WERI-Rb-1 (cell line): ENCODE measurements at regions not wholly inside any gene's neighbourhood (a gene's known extent, or its start where the extent isn't known, plus 50 kb on each side); places are given as distances from the start of the nearest gene placed in this dataset.
"Not testable (repeated sequence)": the region's sequence is repeated elsewhere in the genome, so short reads cannot be mapped to it uniquely, and the experiment has no call there.

ENCODE experiments used
- DNase-seq: peaks from one replicate; pipeline ENCODE4 v3.0.0-alpha.2; 2020
- H3K27ac ChIP-seq: fragments of 250-450 bp; sonication (Bioruptor Pico); 2 replicates; pipeline ENCODE4 v1.5.1; 2020; ENCODE audit warnings: mild to moderate bottlenecking, moderate library complexity
- H3K27me3 ChIP-seq: fragments of 250-450 bp; sonication (Bioruptor Pico); 2 replicates; pipeline ENCODE4 v1.5.1; 2021; ENCODE audit warnings: mild to moderate bottlenecking, low read depth, moderate library complexity; ENCODE audit not compliant: insufficient read depth, severe bottlenecking
- H3K36me3 ChIP-seq: fragments of 250-450 bp; sonication (Bioruptor Pico); 2 replicates; pipeline ENCODE4 v1.5.1; 2020; ENCODE audit warnings: mild to moderate bottlenecking, moderate library complexity
- H3K4me3 ChIP-seq: 2 replicates; pipeline ENCODE4 v1.5.1; 2011; ENCODE audit warnings: low read depth, mild to moderate bottlenecking, control low read depth, low read length
- H3K9me3 ChIP-seq: fragments of 250-450 bp; sonication (Bioruptor Pico); 2 replicates; pipeline ENCODE4 v1.5.1; 2021; ENCODE audit warnings: mild to moderate bottlenecking, moderate library complexity; ENCODE audit not compliant: severe bottlenecking
- CTCF ChIP-seq: IDR thresholded peaks from 2 replicates; pipeline ENCODE4 v1.5.1; 2011; ENCODE audit warnings: low read depth, mild to moderate bottlenecking, control low read depth, inconsistent platforms, low read length

DNA sequence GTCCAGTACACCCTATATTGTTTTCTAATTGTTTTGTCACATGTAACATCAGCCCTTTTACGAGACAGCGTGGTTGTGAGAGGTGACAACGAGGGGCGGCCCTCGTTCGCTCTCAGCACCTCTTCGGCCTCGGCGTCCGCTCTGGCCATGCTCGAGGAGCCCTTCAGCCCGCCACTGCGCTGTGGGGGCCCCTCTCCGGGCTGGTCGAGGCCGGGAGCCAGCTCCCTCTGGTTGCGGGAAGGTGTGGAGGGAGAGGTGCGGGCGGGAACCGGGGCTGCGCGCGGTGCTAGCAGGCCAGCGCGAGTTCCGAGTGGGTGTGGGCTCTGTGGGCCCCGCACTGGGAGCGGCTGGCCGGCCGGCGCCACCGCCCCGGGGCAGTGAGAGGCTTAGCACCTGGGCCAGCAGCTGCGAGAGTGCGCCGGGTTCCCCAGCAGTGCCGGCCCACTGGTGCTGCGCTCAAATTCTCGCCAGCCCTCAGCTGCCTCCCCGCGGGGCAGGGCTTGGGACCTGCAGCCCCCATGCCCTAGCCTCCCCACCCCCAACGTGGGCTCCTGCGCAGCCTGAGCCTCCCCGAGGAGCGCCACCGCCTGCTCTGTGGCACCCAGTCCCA lies 145.0 kb downstream of the PSAT1 start:
- H3K27ac ChIP-seq = no peak overlapping the region
- DNase-seq = no peak
- H3K27me3 ChIP-seq = no peaks in the 10 kb centered on the region
- no peak for TF ChIP-seq CTCF
- no peak overlapping the region for H3K4me3 ChIP-seq
- no peaks in the 10 kb centered on the region for H3K9me3 ChIP-seq
- no peaks in the 10 kb centered on the region for H3K36me3 ChIP-seq

- H3K27me3 ChIP-seq, H3K4me3 ChIP-seq, H3K36me3 ChIP-seq, H3K27ac ChIP-seq, H3K9me3 ChIP-seq, DNase-seq: not testable (repeated sequence)
These were observed 145.7 kb downstream of the PSAT1 start for GRCh38 chr9:78442577-78442976.

DNA sequence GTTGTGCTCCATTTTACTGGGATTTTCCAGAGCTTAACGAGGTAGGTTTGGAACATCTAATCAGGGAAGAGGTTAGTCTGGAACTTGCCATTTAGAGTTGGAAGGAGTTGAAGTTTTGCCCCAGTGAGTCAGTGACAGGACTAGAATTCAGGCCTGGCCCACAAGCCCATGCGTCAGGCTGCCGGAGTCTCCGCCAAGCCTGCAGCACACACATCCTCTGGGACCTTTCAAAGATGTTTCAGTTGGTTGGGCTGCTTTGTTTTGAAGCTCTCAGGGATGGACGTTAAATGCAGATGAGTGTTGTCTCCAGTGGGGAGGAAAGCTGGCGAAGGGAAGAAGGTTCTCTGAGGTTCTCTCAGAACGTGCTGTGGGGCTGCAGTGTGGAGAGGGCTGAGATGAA lies 147.0 kb downstream of the PSAT1 start:
- no peaks in the 10 kb centered on the region for H3K27me3 ChIP-seq
- no peak for TF ChIP-seq CTCF
- H3K9me3 ChIP-seq = no peaks in the 10 kb centered on the region
- no peak overlapping the region for H3K27ac ChIP-seq
- no peaks in the 10 kb centered on the region for H3K36me3 ChIP-seq
- no peak overlapping the region for H3K4me3 ChIP-seq
- no peak for DNase-seq

DNA sequence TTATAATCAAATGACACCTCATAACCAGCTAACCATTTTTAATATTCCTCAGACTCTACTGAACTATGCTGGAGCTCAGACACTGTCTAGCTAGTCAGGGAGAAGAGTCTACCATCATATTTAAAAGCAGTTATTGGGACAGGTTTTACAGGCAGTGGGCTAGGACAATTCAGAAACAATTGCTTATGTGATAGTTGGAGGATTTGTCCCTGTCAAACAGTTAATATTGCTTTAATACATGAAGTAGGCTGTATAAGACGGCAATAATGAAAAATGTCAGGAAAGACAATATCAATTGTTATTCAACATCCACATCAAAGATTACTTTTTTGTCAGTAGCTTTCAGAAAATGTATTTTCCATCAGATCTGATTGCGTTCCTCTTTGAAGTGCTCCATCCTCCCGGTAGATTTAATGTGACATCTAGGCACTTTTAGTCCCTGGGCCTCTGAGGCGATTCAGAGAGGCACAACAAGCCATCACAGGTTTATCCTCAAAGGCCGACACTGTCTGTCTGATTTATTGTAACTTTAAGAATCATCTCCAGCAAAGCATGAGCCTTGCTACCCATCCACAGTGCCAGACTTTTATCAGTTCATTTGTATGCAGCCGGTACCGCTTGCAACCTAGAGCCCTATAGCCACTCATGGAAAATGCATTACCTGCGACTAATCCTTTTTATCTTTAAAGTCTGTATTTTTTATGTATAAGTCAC lies 152.2 kb downstream of the PSAT1 start:
- no peak for DNase-seq
- no peak overlapping the region for H3K27ac ChIP-seq
- no peak overlapping the region for H3K4me3 ChIP-seq
- no peaks in the 10 kb centered on the region for H3K9me3 ChIP-seq
- no peaks in the 10 kb centered on the region for H3K27me3 ChIP-seq
- no peaks in the 10 kb centered on the region for H3K36me3 ChIP-seq
- TF ChIP-seq CTCF = no peak

DNA sequence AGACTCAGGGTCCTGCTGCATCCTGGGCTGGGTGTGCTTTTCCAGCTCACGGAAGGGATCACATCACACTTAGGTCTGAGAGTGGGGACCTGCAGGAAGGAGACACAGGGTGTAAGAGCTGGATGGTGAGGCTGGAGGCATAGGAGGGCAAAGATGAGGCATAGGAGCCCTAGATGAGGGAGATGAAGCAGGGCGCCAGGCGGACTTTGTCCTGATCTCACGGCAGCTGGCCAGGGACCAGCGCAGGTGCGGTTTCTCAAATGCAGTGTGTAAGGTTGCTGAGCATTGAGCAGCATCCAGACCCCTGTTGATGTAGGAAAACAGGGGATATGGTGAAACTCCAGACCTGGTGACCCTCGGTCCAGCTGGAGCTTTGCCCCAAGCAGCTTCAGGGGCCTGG lies 156.5 kb downstream of the PSAT1 start:
- H3K36me3 ChIP-seq = no peaks in the 10 kb centered on the region
- no peak for DNase-seq
- no peak overlapping the region for H3K27ac ChIP-seq
- no peaks in the 10 kb centered on the region for H3K27me3 ChIP-seq
- no peak for TF ChIP-seq CTCF
- H3K9me3 ChIP-seq = no peaks in the 10 kb centered on the region
- no peak overlapping the region for H3K4me3 ChIP-seq

DNA sequence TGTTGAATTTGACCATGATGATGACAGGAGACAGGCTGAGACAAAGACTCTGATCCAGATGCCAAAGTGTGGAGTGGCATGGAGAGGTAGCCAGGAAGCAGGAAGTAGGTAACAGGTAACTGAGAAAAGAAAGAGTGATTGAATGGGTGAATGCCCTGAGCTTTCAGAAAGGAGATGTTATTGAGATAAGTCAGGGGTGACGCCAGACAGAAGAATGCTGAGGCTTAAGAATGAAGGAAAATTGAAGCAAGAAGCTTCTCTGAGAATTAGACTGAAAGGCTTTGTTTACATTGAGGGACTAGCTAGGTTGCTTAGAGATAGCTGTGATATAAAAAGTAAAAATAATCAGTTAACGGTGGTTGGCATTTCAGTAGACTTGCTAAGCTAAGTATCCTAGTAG lies 165.7 kb downstream of the PSAT1 start:
- Histone ChIP-seq H3K27me3 (no peaks in the 10 kb centered on the region), H3K27ac (no peak overlapping the region), H3K4me3 (no peak overlapping the region), H3K36me3 (no peaks in the 10 kb centered on the region), H3K9me3 (peaks cover 3% of the 10 kb centered on the region)
- no peak for TF ChIP-seq CTCF
- no peak for DNase-seq
